ENCODE measurements at regions not wholly inside any gene's neighbourhood (a gene's known extent, or its start where the extent isn't known, plus 50 kb on each side); places are given as distances from the start of the nearest gene placed in this dataset.
"Not testable (repeated sequence)": the region's sequence is repeated elsewhere in the genome, so short reads cannot be mapped to it uniquely, and the experiment has no call there.

DNA sequence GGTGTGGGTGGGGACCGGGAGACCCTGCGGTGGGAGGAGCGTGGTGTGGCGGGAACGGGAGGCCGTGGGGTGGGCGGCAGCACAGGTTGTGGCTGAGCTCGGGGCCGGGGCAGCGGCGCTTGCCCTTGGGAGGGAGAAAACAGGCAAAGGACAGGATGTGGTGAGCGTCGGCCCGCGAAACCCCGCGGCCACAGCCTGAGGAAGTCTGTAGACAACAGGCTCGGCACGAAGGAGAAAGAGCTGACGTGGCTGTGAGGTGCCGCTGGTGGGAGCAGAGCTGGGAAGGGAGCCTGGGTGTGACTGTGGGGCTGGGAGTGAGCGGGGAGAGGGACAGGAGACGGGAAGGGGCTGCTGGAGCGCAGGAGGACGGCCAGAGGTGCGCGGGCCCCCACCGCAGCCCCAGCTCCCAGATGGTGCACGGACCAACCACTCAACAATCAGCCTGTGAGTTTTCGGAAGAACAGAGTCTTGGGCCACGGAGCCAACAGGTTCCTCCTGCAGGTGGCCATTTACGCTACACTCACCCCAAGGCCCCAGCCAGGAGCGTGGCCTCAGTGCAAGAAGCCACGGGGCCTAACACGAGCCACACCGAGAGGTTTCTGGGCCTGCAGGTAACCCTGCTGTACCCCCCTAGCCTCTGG, 202.8 kb downstream of the DLL1 start:
- DNase-seq (ENCODE audit: extremely low read depth, low read depth, low spot score), result no peak

DNA sequence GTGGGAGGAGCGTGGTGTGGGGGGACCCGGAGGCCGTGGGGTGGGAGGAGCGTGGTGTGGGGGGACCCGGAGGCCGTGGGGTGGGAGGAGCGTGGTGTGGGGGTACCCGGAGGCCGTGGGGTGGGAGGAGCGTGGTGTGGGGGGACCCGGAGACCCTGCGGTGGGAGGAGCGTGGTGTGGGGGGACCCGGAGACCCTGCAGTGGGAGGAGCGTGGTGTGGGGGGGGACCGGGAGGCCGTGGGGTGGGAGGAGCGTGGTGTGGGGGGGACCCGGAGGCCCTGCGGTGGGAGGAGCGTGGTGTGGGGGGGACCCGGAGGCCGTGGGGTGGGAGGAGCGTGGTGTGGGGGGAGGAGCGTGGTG, 203.5 kb downstream of the DLL1 start:
- not testable (repeated sequence) for DNase-seq (ENCODE audit: extremely low read depth, low read depth, low spot score)

DNA sequence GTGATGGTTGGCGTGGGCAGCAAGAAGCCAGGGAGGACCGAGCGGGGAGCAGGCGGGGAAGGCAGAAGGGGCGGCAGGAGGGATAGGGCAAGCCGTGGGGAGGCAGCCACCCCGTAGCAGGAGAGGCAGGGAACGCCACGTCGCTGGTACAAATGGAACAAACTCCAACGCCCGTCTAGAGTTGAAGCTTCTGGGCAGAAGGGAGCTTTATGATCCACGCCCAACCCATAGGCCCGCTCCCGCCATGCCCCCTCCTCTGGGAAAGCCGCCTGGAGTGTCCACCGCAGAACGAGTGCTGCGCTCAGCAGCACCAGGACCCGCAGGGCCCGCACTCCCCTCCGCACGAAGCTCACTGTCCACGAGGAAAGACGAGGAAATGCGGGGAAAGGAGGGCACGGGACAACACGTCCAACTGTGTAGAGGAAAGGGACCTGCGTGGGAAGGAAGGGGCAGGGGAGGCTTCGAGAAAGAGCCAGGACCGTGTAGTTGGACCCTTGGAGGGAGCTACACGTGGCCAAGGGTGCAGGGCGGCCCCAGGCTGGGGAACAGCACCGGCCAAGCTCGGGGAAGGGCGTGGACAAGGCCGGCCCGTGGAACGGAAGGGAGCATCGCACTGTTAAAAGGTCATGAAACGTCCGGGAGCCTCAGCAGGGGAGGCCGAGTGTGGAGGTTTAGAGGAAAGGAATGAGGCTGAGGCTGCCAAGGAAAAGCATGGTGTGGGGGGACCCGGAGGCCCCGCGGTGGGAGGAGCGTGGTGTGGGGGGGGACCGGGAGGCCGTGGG, 204.0 kb downstream of the DLL1 start:
- no peak for DNase-seq (ENCODE audit: extremely low read depth, low read depth, low spot score)

DNA sequence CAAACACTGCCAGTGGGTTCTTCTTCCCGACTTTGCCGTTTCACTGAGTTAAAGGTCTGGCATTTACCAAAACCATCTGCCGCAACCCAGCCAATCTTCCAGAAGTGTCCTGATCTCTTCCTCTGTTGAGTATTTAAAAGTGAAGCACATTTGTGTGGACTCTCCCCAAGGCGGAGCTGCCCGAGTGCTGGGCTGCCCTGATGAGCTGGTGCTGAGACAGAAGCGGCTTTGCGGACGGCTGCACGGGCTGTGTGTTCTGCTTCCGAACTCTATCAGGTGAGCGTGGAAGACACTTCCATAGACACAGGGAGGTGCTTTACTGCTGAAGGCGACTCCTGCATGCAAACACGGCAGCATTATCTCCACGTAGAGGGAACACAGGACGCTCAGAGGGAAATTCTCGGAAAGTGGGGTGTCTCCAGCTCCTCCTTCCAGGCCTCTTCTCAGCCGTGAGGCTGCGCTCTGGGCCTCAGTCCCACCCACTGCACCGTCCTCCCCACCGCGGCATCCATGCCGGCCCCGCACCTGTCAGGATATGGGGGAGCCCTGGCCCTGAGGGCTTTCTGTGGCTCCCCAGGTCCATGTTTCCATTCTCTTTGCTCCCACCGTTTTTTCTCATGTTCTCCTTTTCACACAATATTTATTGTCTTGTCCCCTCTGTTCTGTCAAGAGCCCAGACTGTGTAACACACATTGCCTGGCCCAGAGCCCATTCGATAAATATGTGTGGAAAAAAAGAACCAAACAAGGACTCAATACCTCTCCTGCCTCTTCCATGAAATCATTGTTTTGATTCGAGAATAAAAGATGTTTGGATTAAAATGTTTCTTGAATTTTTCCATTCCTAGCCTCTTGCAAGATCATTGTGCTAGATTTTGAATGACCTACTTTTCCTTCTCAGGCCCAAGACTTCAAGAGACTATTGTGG, 205.1 kb downstream of the DLL1 start:
- no peak for DNase-seq (ENCODE audit: extremely low read depth, low read depth, low spot score)

DNA sequence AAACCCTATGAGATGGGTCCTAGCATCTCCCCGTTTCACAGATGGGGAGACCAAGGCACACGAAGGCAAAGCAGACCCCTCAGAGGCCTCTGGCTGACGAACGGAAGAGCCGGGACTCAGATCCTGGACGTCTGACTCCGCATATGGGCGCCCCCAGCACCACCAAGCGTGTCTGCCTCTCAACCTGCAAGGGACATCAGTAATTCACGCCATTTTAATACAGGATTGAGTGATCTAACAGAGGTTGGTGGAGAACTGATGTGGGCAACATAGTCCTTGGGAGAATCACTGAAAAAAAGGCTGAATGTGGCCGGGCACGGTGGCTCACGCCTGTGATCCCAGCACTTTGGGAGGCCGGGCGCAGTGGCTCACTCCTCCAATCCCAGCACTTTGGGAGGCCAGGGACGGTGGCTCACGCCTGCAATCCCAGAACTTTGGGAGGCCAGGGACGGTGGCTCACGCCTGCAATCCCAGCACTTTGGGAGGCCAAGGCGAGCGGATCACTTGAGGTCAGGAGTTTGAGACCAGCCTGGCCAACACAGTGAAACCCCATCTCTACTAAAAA, 206.6 kb downstream of the DLL1 start:
- DNase-seq (ENCODE audit: extremely low read depth, low read depth, low spot score), result no peak

DNA sequence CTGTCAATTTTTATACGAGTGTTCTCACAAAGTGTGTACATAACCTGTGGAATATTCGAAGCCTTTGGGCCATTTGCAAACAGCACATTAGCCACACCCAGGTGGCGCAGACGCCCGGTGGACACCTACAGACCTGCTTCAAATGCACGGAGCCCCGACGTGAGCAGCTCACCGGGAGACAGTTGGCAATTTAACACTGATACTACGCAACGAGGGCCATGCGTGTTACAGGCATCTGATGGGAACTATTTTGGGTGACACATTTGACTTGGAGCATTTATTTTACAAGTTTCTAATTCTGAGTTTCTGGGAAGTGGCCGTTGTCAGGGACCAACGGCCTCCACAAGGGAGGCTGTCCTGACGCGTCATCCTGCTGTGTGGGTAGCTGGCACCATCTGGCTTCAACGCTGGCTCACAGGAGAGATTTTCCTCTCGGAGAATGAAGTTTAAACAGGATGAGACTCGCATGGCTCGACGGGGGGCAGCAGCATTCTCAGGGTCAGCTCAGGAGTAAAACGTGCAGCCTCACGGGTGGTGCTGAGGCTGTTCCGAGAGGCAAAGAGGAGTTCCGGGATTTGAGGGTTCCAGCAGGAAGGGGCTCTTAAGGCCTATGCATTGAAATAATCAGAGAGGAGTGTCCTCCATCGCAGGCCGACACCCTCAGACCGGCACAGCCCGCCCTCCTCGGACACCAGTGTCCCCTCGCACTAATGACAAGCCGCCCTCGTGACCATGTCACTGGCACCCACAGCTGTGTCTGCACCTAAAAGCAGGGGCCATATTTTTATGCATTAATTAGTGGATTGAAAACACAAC, 207.4 kb downstream of the DLL1 start:
- no peak for DNase-seq (ENCODE audit: extremely low read depth, low read depth, low spot score)

DNA sequence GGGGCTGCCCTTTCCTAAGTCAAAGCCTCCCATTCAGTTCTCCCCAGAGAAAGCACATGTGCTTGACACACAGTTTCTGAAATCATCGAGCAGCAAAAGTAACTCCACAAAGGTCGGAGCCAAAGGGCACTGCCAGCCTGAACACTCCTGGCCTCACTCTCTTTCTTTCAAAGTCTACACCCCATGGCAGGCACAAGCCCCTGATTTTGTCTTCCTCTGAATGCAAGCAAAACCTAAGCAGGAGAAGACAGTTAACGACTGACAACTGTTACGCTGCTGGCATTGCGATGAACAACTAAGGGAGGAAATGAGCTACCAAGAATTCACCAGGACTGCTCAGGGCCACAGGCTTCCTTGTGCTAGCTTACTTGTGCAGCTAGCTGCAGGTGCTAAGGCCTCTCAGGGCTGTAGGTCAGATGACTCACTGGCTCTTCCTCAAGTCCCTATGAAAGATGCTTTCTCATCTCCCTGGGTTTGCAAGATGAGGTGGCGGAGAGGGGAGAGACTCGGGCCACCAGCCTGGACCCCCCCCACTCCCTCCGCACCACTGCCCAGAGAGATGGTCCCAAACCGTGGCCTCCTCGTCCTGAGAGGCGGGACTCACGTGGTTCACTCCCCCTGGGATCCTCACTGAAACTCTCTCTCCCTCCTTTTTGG, 208.2 kb downstream of the DLL1 start:
- no peak for DNase-seq (ENCODE audit: extremely low read depth, low read depth, low spot score)

DNA sequence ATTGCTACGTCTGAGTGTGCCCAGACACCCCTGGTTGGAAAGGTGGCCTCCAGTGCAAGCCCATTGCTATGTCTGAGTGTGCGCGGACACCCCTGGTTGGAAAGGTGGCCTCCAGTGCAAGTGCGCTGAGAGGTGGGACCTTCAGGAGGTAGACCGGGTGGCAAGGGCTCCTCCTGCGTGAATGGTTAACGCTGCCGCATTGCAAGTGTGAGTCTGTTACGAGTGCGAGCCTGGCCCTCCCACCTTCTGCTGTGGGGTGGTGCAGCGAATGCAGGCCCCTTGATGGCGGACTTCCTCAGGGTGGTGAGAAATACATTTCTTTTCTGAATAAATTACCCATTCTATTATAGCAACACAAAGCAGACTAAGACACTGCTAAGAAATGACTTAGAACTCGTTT, 208.8 kb downstream of the DLL1 start:
- DNase-seq (ENCODE audit: extremely low read depth, low read depth, low spot score), result no peak

DNA sequence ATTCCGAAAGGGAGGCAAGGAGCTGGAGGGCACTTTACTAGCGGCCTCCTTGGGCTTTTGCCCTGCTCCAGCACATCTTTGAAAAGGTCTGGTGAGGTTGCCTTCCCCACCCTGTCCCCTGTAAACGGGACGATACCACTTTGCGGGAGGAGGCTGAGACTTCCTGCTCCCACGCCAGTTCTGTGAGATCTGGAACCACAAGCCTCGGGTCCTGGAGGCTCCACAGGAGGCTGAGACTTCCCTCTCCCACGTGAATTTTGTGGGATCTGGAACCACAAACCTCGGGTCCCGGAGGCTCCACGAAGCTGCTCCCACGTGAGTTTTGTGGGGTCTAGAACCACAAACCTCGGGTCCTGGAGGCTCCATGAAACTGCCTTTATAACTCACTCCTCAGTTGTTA, 209.3 kb downstream of the DLL1 start:
- no peak for DNase-seq (ENCODE audit: extremely low read depth, low read depth, low spot score)

DNA sequence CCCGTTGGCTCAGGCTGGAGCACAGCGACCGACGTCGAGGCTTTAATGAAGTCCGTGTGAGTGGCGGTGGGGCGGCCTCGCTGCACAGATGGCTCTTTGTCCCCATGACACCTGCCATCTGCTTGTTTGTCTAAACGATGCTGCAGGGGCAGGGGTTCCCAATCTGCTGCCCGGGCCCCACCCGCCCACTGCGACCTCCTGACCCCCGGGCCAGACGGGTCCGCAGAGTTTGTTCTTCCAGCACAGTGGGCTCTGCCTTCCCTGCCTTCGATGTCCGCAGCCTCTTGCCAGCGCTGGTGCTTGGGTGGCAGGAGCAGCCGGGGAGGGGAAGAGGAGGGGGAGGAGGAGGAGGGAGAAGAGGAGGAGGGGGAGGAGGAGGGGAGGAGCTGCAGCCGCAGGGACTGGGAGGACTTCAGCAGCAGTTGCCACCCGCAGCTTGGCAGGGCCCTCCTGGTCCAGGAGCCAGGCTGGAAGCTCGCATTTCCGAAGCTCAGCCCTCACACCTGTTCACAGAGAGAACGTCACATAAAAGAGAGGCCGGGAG, 210.0 kb downstream of the DLL1 start:
- DNase-seq (ENCODE audit: extremely low read depth, low read depth, low spot score), result no peak

DNA sequence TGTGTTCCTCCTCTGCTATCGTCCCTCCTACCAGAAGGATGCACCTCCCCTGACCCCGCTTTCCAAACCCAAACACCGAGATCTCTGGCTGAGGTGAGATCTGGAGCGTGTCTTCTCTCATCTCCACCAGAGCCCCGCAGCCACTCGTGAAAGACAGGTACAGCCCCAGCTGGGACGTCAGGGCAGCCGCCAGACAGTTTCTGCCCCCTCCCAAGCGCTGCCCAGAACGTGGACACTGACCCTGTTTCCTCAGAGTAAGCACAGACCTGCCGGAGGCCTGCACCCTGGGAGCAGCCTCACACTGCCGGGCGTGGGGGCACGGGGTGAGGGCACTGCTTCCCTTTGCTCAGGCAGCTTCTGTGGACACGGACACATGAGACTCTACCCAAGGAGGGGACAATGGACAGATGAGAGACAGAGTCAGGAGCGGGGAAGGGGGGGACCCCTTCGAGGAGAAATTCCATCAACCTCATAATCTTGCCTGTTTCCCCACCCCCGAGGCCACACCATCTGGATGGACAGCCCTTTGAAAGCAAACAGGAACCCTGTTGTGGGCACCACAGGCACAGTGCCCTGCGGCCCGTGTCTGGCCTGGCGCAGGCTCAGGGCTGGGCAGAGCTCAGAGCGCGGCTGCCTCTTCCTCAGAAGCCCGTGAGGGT, 210.6 kb downstream of the DLL1 start:
- DNase-seq (ENCODE audit: extremely low read depth, low read depth, low spot score), result no peak

DNA sequence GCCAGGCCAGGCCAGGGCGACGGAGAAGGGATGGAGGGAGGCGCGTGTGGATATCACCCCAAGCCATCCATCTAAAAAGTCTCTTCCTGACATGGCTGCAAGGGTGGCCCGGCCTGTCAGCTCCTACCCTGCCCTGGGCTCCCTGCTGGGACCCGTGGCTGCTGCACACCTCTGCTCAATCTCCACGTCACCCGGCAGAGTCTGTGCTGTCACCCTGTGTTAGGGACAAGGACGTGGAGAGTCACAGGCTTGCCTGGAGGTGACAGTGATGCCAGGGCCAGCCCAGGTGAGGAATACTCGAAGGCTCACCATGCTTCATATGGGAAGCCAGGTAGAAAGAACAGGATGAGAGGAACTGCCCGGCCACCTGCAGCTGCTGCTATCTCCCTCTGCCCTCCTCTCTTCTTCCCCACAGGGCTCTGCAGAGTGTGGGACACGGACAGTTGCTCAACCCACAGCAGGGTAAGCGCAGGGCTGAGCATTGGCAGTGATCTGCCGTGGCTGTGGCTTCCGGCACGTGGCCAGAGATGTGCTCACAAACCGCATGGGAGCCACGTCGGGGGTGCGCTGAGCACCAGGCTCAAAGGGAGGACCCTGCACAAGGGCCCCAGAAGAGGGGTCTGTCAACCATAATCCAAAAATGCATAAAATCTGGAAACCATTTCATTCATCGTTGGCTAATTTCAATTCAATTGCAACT, 214.3 kb downstream of the DLL1 start:
- DNase-seq (ENCODE audit: extremely low read depth, low read depth, low spot score), result no peak

DNA sequence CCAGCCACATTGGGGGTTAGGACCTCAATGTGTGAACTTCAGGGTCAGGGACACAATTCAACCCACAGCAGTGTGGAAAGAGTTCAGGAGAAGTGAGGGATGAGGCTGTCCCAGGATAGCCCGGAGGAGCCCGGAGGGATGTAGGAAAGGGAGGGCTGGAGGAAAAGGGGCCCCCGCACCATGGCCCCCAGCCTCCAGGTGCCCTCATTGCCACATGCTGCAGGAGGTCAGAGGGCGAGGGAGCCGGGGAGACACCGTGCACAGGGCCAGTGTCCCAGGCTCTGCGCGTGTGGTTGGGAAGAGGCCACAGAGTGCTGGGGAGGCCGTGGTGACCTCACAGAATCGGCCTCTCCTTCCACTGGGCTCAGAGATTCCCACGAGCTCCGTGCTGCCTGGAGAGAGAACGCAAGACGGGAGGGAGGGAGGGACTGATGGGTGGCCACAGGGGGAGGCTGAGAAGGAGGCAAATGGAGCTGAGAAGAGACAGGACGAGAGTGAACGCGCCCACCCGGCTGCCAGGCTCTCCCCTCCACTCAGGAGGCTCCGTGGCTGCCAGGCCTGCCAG, 215.1 kb downstream of the DLL1 start:
- no peak for DNase-seq (ENCODE audit: extremely low read depth, low read depth, low spot score)

DNA sequence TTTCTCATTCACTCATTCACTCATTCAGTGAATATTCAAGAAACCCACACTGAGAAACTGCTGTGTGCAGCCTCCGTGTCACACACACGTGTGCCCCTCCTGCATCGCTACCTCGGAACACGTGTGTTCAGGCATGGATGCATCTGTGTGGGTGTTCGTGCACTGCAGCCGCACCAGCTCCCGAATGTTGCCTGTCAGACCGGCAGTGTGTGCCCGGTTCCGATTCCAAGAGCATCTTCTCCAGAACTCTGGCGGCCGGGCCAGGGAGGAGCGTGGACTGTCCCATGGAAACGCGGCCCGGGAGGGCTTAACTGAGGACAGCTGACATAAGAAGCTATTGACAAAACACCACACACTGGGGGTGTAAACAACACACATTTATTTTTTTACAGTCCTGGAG, 216.0 kb downstream of the DLL1 start:
- no peak for DNase-seq (ENCODE audit: extremely low read depth, low read depth, low spot score)

DNA sequence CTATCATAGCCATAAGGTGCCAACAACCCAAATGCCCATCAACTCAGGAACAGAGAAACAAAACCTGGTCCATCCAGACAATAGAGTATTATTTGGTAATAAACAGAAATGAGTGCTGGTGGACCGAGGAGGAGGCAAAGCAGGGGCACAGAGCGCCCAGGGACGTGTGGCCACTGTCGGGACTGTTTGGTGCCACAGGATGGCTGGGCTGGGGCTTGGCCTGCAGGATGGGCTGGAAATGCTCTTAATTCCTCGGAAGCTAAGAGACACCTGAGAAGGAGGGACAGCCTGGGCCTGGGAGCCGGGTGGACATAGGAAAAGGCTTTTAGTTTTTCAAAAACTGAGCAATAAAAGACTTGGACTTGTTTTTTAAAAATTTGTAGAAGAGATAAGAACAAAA, 216.4 kb downstream of the DLL1 start:
- DNase-seq (ENCODE audit: extremely low read depth, low read depth, low spot score), result no peak

DNA sequence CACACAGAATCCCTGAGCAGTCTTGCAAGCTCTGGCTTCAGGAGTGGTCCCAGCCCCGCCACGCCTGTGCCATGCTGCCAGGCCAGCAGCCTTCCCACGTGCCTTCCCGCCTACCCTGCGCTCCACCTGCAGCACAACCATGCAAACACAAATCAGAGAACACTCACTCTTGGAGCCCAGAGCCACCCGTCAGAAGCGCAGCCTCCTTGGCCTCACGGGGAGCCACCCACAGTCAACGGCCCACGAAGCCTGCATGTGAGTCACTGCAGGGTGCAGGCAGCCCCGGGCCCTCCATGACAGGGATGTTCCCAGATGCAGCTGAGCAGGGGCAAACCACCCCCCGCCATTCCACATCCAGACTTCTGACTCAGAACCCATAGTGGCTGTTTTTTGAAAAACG, 217.0 kb downstream of the DLL1 start:
- DNase-seq (ENCODE audit: extremely low read depth, low read depth, low spot score), result no peak

DNA sequence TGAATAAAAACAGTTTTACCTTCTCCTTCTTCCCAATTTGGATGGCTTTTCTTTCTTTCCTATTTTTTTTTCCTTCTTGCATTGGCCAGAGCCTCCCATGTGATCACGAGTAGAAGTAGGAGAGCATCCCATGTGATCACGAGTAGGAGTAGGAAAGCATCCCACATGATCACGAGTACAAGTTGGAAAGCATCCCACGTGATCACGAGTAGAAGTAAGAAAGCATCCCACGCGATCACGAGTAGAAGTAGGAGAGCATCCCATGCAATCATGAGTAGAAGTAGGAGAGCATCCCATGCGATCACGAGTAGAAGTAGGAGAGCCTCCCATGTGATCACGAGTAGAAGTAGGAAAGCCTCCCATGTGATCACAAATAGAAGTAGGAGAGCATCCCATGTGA, 218.6 kb downstream of the DLL1 start:
- DNase-seq (ENCODE audit: extremely low read depth, low read depth, low spot score), result no peak

DNA sequence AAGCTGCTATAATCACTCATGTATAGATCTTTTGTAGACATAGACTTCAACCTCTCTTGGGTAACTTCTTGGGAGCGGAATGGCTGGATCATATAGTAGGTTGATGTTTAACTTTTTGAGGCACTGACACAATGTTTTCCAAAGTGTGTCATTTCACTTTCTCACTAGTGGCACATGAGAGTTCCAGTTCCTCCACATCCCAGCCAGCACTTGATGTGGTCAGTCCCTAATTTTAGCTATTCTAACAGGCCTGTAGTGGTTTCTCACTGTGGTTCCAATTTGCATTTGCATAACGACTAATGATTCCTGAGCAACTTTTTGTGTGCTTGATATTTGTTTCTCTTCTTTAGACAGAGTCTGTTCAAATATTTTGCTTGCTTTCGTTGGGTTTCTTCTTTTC, 221.3 kb downstream of the DLL1 start:
- no peak for DNase-seq (ENCODE audit: extremely low read depth, low read depth, low spot score)

All from glomerular endothelial cell (primary cell).